HG03469 (cell line): ENCODE measurements at regions not wholly inside any gene's neighbourhood (a gene's known extent, or its start where the extent isn't known, plus 50 kb on each side); places are given as distances from the start of the nearest gene placed in this dataset.

Experiments used
- ATAC-seq: cut with Tn5 transposase; IDR thresholded peaks from one replicate; pipeline ENCODE4 v1.9.1; 2021; ENCODE audit warnings: mild to moderate bottlenecking, moderate library complexity, moderate number of reproducible peaks; ENCODE audit not compliant: unreplicated experiment

DNA sequence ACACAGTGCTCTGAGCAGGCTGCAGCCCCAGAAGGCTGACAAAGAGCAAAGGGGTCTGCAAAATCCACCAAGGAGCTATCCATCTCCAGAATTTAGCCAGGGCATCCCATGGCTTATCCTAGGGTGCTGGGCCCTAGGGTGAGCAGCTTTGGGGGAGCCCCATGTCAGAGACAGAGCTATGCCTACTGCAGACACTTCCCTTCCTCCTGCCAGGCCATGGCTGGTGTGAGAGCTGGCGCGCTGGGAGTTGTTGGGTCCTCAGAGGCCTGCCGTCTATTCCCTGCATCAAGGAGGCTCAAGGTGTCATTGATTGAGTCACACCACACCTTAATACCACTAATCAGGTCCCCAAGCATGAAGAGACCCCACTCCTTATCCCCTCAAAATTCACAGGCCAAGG is 85.3 kb upstream of the TP53I11 start:
- ATAC-seq = no peak

GRCh38 chr11:45036733-45037132 is 86.0 kb upstream of the TP53I11 start:
- ATAC-seq = no peak

DNA sequence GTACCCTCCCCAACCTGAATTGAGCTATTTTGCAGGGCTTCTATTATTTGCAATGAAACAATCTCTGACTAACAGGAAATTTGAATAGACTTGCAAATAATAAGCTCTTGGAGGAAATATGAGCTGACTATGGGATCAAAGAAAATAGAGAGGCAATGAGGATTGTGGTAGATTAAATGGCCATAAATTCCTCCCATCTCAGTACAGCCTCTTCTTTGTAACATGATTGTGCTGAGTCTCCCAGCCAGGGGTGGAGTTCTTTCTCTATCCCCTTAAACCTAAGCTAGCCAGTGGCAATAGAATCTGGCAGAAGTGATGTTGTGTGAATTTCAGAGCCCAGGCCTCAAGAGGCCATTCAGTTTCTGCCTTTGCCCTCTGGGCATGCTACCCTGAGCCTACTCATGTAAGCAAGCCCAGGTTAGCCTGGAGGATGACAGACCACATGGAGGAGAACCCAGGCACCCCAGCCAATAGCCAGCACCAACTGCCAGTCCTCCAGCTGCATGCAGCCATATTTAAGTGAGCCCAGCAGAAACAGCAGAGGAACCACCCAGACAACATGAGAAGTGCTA is 86.8 kb upstream of the TP53I11 start:
- ATAC-seq = no peak

DNA sequence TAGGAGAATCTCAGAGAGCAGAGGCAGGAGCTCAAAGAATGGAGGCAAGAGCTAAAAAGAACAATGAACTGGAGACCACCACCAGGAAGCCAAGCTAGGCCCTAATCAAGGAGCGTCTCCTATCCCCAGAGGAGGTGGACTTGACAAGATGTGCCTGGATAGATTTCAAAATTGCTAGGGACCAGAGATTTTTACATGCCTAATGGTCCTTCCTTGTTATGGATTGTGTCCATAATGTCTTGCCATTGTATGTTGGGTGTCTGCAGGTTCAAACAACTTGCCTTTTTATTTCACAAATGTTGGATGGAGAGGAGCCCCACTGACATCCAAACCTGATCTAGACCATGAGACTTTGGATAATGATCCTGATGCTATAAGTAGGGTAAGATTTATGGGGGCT is 88.2 kb upstream of the TP53I11 start:
- ATAC-seq = no peak

DNA sequence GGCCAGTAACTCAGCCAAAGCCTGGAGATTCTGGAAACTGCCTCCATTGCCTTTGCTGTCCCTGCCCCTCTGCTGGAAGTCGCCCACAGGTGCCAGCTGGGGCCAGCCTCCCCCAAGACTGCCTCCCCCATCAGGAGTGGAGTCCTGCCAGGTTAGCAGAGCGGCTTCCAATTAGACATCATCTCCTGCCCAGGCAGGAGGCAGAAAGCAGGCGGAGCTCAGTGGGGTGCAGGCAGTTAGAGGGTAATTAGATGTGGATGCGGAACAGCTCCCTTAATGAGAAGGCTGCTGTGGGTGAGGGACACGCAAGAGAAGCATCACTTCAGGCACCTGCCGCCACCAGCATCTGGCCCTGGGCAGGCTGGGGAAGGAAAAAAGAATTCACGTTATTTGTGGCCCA is 90.9 kb upstream of the TP53I11 start:
- no peak for ATAC-seq

DNA sequence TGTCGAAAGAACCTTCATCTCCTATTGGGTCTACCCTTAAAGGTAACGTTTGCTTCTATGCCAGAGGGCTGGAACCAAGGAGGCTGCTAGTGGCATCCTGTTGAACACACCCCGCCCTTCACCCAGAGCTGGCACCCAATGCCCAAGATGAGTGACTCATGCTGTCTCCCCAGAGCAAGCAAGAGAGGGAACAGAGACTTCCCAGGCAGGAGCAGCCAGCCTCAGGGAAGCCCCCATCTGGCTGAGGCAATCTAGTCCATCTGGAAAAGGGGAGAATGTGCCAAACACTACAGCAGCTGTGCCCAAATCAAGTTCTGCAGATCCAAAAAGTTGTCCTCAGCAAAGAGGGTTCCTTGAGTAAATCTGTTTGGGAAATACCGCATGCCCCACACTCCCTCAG is 91.9 kb upstream of the TP53I11 start:
- no peak for ATAC-seq

GRCh38 chr11:45043755-45044475 is 93.2 kb upstream of the TP53I11 start:
- ATAC-seq = no peak

DNA sequence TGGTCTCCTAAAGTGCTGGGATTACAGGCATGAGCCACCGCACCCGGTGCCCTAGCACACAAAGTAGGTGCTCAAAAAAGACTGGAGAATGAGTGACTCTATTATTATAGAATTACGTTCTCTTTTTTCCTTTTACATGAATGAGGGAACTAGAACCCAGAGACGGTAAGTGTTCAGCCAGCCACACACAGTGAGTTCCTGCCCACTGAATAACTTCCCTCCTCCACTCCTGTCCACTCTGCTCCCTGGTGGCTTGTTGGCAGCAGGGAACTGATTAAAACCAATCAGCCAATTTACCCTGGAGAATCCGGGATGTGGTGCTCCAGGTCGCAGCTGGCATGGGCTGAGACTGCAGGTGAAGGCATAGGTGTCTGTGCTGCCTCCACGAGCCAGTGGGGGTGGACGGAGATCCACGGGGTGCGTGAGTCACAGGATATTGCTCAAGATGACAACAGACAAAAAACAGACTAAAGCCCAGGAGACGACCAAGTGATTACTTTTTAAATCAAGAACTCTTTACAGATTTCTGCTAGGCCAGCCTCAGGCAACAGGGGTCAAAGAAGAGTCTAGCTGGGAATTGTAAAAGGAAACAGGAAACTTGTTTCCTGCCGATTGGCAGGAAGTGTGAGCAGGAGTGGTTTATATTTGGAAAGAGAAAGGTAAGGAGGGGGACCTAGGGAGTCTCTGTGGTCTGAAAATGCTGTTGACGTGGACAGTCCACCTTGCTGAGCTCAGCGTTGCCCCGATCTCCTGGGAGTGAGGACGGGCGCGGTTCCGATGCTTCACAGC is 95.2 kb upstream of the TP53I11 start:
- ATAC-seq = no peak

- no peak for ATAC-seq
Observed at GRCh38 chr11:45048313-45048841, 97.7 kb upstream of the TP53I11 start.

- ATAC-seq = no peak
Observed at GRCh38 chr11:45048870-45049691, 97.4 kb upstream of the PRDM11 start.

- ATAC-seq = no peak
Observed at GRCh38 chr11:45050111-45050510, 96.3 kb upstream of the PRDM11 start.

DNA sequence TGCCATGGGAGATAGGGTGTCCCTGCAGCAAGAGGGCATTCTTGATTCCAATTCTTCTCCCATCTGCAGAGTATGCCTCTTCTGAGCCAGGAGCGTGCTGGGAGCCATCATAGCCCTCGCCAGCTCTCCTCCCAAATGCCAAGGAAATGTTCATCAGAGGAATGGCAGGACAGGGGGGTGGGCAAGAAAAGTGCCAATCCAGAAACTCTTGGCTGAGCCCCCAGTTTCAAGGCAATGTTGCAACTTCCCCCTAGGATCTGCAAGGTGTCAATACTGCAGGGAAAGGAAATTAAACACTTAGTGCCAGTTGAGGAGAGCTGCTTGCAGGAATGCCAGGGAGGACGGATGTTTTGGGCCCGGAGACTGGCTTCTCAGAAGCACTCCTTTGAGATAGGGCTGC is 94.8 kb upstream of the PRDM11 start:
- no peak for ATAC-seq

- ATAC-seq = no peak
Observed at GRCh38 chr11:45052361-45052760, 94.1 kb upstream of the PRDM11 start.

DNA sequence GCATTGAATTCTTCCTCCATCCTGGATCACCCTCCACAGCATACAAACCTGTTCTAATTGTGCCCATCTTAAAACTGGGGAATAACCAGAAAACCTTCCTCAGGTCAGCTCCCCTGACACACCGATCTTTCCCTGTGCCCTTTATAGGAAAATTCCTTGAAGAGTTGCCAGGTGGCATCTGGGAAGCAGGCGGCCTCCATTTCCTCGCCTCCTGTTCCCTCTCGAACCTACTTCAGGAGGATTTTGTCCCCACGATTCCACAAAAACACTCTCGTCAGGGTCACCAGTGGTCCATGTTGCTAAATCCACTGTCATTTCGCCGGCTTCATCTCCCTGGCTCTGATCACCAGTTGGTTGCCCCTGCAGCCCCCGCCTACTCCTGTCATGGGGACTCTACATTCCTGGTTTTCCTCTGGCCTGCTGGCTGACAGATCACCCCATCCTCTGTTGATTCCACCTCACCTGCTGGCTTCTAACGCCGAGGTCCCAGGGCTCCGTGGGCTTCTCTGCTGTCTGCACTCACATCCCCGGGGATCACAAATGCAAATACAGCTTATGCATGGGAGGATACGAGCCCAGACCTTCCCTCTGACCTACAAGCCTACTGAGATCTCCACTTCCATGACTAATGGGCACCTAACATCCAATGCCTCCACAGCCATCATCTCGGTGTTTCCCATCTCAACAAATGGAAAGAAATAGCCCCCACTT is 92.5 kb upstream of the PRDM11 start:
- ATAC-seq = no peak

DNA sequence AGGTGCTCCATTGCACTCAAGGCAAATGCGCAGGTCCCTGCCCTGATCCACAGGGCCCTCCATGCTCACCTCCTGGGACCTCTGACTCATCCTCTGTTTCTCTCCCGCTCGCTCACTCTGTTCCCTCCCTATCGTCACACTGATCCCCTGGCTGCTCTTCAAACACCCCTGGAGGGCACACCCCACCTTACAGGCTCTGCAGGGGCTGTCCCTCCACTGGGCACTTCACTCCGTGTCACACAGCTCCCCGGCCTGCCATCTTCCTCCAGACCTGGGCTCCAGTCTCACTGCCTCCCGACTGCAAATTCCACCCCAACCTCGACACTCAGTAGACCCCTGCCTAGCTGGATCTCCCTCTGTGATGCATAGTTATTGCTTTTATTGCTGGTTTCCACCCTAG is 91.5 kb upstream of the PRDM11 start:
- no peak for ATAC-seq

DNA sequence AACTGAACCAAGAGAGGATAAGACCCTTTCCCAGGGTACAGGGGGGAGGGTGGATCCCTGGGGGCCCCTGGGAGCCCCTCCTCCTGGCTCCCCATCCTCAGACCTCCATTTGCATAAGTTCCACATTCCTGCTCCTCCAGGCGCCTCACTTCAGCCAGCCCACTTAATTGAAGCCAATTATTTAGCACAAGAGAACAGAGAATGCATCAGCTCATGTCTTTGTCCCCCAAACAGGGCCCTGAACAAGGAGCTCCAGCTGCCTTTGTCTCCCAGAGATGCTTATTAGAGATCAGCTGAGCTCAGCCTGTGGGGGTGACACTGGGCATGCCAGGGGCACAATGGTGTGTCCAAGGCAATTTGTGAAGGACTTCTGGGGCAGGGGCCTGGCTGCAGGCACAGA is 89.9 kb upstream of the PRDM11 start:
- ATAC-seq = no peak

DNA sequence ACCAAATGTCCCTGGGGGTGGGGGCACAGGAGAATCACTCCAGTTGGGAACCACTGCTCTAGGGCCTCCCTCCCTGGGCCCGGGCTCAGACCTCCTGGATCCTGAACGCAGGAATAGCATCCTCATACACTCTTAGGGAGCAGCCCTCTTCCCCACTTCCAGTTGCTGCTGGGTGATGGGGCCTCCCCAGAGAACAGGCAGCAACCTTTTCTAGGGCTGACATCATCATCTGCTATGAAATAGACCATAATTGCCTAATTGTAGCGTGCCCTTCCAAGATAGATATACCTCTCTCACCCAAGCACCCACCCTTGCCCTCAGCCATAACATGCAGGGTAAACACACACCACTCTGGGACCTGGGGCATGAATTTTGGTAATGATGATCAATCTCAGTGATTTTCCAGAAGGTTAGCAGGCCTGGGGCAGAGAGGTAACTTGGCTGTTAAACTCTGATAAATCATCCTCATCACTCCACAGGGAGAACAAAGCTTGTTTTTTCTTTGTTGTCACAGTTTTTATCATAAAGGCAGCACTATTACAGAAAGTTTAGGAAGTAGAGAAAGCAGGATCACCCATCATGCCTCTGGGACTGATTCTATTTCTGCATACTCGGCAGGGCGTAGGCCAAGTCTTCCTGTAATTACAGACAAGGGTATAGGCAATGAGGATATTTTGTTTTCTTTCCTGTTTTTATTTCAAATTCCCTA is 88.3 kb upstream of the PRDM11 start:
- no peak for ATAC-seq

DNA sequence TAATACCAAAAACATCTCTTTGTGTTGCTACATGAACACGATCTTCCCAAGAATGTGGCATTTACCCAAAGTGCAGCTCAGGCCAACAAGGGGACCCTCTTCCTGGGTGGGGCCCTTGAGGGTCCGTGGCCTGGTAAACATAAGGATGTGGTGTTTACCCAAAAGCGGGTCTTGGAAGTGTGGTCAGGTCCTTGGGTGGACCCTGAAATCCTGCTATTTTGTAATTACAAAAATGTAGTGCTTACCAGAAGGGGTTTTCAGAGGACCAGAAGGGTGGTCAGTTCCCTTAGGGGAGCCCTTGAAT is 87.8 kb upstream of the PRDM11 start:
- no peak for ATAC-seq

DNA sequence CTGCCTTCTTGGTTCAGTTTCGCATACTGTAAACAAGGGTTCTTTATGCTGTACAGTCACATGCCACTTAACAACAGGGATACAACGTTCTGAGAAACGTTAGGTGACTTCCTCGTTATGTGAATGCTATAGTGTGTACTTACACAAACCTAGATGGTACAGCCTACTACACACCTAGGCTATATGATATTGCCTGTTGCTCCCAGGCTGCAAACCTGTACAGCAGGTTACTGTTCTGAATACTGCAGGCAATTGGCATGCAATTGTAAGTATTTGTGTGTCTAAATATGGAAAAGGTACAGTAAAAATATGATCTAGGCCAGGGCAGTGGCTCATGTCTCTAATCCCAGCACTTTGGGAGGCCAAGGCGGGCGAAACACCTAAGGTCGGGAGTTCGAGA is 85.7 kb upstream of the PRDM11 start:
- ATAC-seq = no peak

DNA sequence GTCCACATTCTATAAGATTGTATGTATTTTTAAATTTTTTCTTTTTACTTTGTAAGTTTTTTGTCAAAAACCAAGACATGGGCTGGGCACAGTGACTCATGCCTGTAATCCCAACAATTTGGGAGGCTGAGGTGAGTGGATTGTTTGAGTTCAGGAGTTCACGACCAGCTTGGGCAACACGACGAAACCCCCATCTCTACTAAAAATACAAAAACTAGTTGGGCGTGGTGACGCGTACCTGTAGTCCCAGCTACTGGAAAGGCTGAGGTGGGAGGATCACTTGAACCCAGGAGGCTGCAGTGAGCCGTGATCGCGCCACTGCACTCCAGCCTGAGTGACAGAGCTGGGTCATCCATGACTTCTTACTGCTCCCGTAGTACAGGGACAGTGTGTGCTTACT is 84.8 kb upstream of the PRDM11 start:
- ATAC-seq = no peak
